ENCODE measurements at regions not wholly inside any gene's neighbourhood (a gene's known extent, or its start where the extent isn't known, plus 50 kb on each side); places are given as distances from the start of the nearest gene placed in this dataset.

DNA sequence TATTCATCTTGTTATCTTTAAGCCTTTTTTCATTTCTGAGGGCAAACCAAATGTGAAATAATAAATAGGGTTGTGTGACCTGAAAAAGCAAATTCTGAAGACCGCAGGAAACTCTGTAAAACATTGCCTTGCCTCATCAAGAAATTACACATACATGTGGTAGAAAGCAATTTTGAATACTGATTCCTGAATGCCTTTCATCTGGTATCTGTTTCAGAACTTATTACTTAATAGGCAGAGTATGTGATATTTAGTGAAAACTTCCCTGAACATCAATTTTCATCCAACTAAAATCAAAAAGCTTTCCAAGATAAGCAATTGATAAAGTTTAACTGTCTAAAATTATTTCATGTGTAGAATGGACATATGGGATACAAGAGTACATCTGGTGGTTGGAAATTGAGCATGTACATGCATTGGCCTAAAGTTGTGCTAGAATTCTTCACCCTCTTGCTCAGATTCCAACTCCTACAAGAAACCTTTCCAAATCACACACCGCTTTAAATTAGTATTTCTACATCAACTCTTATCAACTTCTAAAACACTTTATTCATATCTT lies 606.0 kb upstream of the LCORL start:
- no peak overlapping the region for H3K4me2 ChIP-seq
- no peaks in the 10 kb centered on the region for H3K9me3 ChIP-seq (ENCODE audit: insufficient read depth, low read depth)
- no peaks in the 10 kb centered on the region for H3K27me3 ChIP-seq (ENCODE audit: insufficient read depth, low read depth)
- CTCF ChIA-PET, result no interaction called here
- TF ChIP-seq, protein P1, sequence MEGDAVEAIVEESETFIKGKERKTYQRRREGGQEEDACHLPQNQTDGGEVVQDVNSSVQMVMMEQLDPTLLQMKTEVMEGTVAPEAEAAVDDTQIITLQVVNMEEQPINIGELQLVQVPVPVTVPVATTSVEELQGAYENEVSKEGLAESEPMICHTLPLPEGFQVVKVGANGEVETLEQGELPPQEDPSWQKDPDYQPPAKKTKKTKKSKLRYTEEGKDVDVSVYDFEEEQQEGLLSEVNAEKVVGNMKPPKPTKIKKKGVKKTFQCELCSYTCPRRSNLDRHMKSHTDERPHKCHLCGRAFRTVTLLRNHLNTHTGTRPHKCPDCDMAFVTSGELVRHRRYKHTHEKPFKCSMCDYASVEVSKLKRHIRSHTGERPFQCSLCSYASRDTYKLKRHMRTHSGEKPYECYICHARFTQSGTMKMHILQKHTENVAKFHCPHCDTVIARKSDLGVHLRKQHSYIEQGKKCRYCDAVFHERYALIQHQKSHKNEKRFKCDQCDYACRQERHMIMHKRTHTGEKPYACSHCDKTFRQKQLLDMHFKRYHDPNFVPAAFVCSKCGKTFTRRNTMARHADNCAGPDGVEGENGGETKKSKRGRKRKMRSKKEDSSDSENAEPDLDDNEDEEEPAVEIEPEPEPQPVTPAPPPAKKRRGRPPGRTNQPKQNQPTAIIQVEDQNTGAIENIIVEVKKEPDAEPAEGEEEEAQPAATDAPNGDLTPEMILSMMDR (conservative IDR thresholded peaks at IDR 0.05), result no peak
- TF ChIP-seq EZH2 (IDR thresholded peaks at IDR 0.05; ENCODE audit: low read depth), result no peak
- no peak overlapping the region for H2AFZ ChIP-seq
- intact Hi-C loops (cut with micrococcal nuclease; ENCODE audit: unreplicated experiment), result no loop called here
- no peaks in the 10 kb centered on the region for H3K36me3 ChIP-seq (ENCODE audit: low read depth)
- POLR2A ChIA-PET (ENCODE audit: unreplicated experiment), result no interaction called here
- no peak for DNase-seq
- H3K4me3 ChIP-seq, result no peak overlapping the region
- no peaks in the 10 kb centered on the region for H3F3A ChIP-seq (ENCODE audit: insufficient read depth, low read depth)
- no peaks in the 10 kb centered on the region for H3K9me2 ChIP-seq (ENCODE audit: insufficient read depth)
- no peaks in the 10 kb centered on the region for H4K20me1 ChIP-seq (ENCODE audit: insufficient read depth)
- H3K79me2 ChIP-seq (ENCODE audit: low read depth), result no peaks in the 10 kb centered on the region
- BruUV-seq (replicated peaks), result no TSS peak
- no peaks in the 10 kb centered on the region for H3K4me1 ChIP-seq (replicated peaks; ENCODE audit: insufficient read depth)
- no peak overlapping the region for H3K27ac ChIP-seq

DNA sequence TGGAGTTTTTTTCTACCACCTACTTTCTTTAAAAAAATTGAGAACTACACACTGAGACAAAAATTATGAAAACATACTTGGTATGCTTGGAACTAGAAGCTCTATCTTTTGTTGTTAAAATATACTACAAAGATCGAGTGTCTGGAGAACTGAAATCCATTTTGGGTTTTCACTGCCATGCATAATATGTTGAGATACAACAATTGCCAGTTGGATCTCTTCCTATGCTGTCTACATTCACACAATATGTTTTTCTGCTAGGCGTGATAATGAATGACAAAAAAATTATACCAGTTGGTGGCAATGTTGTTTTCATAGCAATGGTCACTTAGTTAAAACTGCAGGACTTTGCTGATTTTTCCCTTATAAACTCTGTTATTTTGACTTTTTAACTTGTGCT lies 605.4 kb upstream of the LCORL start:
- TF ChIP-seq, protein P1 (conservative IDR thresholded peaks at IDR 0.05), result no peak
- no peak for TF ChIP-seq EZH2 (IDR thresholded peaks at IDR 0.05; ENCODE audit: low read depth)
- CTCF ChIA-PET, result no interaction called here
- no peaks in the 10 kb centered on the region for H3F3A ChIP-seq (ENCODE audit: insufficient read depth, low read depth)

DNA sequence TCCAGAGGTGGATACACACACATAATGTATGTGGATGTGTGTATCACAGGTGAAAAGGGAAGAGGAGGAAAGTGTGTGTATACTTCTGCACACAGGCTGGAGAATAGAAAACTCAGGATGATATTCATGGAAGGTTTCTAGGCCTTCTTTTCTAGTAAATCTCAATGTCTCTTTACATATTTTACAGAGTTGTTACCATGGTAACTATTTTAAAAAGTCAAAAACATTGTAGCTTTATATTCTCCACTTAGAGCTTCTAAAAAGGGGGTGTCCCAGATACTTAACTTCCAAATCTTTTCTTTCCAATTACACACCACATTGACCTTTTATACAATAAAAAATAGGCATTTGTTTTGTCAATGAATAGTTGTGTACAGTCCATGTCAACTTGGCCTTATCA lies 604.8 kb upstream of the LCORL start:
- Histone ChIP-seq H3K9me2 (ENCODE audit: insufficient read depth) (no peaks in the 10 kb centered on the region), H4K20me1 (ENCODE audit: insufficient read depth) (no peaks in the 10 kb centered on the region), H2AFZ (no peak overlapping the region), H3K4me2 (no peak overlapping the region), H3K27me3 (ENCODE audit: insufficient read depth, low read depth) (no peaks in the 10 kb centered on the region), H3K27ac (no peak overlapping the region), H3K9me3 (ENCODE audit: insufficient read depth, low read depth) (no peaks in the 10 kb centered on the region), H3K4me1 (replicated peaks; ENCODE audit: insufficient read depth) (no peaks in the 10 kb centered on the region), H3K36me3 (ENCODE audit: low read depth) (no peaks in the 10 kb centered on the region), H3K79me2 (ENCODE audit: low read depth) (no peaks in the 10 kb centered on the region), H3F3A (ENCODE audit: insufficient read depth, low read depth) (no peaks in the 10 kb centered on the region), H3K4me3 (no peak overlapping the region)
- CTCF ChIA-PET, result no interaction called here
- DNase-seq, result no peak
- intact Hi-C loops (cut with micrococcal nuclease; ENCODE audit: unreplicated experiment), result no loop called here
- TF ChIP-seq, protein P1 (conservative IDR thresholded peaks at IDR 0.05), result no peak
- no peak for TF ChIP-seq EZH2 (IDR thresholded peaks at IDR 0.05; ENCODE audit: low read depth)
- POLR2A ChIA-PET (ENCODE audit: unreplicated experiment), result no interaction called here
- no TSS peak for BruUV-seq (replicated peaks)

More for the DNA sequence above, 605.4 kb upstream of the LCORL start:
- H3K9me3 ChIP-seq (ENCODE audit: insufficient read depth, low read depth), result no peaks in the 10 kb centered on the region
- no peak overlapping the region for H3K27ac ChIP-seq
- POLR2A ChIA-PET (ENCODE audit: unreplicated experiment), result no interaction called here
- intact Hi-C loops (cut with micrococcal nuclease; ENCODE audit: unreplicated experiment), result no loop called here
- H3K36me3 ChIP-seq (ENCODE audit: low read depth), result no peaks in the 10 kb centered on the region
- no peak overlapping the region for H3K4me3 ChIP-seq
- no peak for DNase-seq
- H3K27me3 ChIP-seq (ENCODE audit: insufficient read depth, low read depth), result no peaks in the 10 kb centered on the region
- H3K4me1 ChIP-seq (replicated peaks; ENCODE audit: insufficient read depth), result no peaks in the 10 kb centered on the region
- H4K20me1 ChIP-seq (ENCODE audit: insufficient read depth), result no peaks in the 10 kb centered on the region
- H2AFZ ChIP-seq, result no peak overlapping the region
- H3K79me2 ChIP-seq (ENCODE audit: low read depth), result no peaks in the 10 kb centered on the region
- no peak overlapping the region for H3K4me2 ChIP-seq
- H3K9me2 ChIP-seq (ENCODE audit: insufficient read depth), result no peaks in the 10 kb centered on the region
- BruUV-seq (replicated peaks), result no TSS peak

All from PC-9 (cell line).